Dermis blood vessel endothelial cell (primary cell): ENCODE measurements at regions not wholly inside any gene's neighbourhood (a gene's known extent, or its start where the extent isn't known, plus 50 kb on each side); places are given as distances from the start of the nearest gene placed in this dataset.
A peak's percentile ranks its signal among the peaks of the same experiment; 100 is the strongest.

ENCODE experiments used
- DNase-seq: peaks from one replicate; pipeline ENCODE4 v3.0.0; 2010

DNA sequence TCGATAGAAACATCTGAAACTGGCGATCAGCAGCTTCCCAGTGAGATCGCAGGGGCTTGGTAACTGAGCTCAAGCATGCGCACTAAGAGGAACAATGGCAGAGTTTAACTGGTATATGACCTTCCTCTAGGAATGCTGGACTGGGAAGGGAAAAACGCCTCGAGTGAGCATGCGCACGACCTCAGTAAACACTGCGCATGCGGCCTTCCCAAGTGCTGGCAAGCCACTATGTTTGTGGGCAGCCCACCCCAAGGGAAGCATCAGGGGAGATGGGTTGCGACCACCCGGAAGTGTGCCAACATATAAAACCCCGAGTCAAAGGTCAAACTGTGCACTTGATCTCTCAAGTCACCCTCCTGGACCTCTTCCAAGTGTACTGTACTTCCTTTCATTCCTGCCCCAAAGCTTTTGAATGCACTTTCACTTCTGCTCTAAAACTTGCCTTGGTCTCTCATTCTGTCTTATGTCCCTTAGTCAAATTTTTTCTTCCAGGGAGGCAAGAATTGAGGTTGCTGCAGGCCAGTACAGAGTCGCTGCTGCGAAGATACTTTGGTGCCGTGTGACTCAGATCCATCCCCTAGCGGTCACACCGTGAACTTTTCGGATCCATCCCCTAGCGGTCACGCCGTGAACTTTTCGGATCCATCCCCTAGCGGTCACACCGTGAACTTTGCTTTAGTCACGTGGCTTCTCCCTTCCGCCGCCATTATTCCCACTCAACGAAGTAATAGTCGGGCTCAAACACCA lies 243.3 kb downstream of the FAM43A start:
- no peak for DNase-seq

DNA sequence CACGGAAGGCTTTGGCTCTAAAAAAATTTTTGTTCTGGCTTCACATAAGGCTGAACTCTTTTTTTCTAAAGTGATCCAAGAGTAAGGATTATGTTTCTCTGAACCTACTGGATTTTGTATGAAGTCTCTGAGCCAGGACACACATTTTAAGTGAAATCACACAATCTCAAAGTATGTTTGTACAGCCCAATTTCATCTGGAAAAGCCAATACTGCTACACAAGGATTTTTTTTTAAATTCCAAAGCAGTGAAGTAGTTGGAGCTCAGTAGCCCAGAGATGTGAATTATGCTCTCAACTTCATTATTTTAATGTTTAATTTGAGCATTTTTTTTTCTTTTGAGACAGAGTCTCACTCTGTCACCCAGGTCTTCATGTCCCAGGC lies 243.9 kb downstream of the FAM43A start:
- DNase-seq: no peak

DNA sequence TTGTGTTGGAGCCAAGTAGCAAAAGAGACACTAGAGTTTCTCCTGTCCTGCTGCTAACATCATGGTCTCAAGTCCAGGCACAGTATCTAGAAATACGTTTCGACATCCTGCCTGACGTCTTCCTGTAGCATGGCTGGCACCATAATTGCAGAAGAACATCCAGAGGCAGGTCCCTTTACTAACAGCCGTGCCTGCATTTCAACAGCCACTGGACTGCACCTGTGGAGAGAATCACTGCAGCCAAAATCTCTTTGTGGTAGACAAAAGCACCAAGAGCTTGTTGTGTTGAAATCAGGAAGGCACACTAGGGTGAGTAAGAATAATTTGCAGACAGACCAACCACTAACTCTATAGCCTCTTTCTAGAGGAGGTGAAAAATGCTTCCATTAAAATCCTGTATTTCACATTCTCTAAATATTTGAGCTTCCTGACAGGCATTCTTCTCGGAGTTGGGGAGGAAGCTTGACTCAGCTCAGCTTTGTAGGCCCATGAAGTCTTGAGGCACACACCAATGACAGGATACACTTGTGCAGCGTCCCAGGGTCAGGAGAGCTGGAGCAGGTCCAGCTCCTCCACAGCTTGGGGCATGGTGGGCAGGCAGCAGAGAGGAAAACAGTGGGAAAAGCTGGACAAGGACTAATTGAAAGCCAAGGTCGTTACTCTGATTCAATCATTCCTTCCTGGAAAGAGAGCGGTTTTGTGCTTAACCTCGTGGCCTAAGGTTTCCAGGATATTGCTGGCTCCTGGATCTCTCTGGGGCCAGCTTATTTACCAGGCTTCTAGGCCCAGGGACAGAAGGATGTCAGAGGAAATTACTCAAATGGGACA lies 244.9 kb downstream of the FAM43A start:
- peak; percentile 100 for DNase-seq

DNA sequence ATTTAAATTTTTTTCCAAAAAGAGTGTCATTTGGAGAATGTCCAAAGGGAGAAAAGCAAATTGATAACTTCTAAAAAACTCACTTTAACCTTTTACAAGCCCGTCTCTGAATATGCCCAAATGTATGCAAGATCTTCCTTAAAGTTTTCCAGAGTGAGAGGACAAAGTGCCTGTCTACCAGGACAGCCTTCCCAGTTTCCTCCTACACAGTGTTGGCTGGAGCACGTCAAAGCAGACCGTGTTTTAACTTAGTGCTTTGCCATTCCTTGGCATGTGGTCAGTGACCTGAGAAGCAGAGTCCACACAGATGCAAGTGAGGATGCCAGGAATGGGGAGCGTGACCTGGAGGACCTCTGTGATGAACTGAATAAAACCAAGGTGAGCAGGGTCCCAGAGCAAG lies 245.7 kb downstream of the FAM43A start:
- DNase-seq: peak; percentile 61

DNA sequence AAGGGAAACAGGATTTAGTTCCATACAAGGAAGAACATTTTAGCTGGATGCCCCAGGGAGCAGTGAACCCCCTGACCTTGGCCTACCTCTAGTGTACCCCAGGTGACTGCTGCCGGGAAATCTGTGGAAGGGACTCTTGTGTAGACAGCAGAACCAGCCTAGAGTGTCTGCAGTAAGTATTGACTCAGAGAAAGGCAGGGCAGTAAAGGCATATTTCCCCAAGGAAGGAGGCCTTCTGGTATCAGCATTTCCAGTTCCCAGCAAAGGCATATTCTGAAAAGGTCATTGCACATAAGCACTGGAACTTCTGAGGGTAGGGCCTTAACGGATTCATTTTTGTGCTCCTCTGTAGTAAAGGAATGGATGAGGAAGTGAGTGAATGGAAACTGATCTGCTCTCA lies 246.2 kb downstream of the FAM43A start:
- DNase-seq: no peak

DNA sequence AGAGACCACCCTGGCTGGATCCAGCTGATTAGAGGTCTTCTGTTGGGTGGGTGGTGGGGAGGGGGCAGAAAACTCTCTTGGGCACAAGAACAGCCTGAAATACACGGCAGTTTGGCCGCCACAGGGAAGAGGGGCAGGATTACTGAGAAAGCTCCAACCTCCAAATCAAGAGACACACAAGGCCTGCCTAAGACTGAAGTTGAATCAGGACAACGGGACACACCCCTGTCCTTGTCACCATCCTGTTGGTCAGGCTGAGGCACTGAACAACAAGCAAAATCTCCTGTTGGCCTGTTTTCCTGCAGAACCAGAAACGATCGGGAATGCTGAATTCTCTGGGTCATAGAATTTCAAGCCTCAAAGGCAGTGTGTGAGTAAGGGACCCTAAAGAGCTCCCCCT lies 247.8 kb downstream of the FAM43A start:
- no peak for DNase-seq

DNA sequence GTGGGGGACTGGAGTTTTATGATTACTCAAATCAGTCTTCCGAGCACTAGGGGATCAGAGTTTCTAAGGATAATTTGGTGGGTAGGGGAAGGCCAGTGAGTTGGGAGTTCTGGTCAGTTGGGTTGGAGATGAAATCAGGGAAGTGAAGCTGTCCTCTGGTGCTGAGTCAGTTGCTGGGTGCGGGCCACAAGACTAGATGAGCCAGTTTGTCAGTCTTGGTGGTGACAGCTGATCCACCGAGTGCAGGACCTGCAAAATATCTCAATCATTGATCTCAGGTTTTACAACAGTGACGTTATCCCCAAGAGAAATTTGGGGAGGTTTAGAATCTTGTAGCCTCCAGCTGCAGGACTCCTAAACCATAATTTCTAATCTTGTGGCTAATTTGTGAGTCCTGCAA lies 249.4 kb downstream of the FAM43A start:
- no peak for DNase-seq

DNA sequence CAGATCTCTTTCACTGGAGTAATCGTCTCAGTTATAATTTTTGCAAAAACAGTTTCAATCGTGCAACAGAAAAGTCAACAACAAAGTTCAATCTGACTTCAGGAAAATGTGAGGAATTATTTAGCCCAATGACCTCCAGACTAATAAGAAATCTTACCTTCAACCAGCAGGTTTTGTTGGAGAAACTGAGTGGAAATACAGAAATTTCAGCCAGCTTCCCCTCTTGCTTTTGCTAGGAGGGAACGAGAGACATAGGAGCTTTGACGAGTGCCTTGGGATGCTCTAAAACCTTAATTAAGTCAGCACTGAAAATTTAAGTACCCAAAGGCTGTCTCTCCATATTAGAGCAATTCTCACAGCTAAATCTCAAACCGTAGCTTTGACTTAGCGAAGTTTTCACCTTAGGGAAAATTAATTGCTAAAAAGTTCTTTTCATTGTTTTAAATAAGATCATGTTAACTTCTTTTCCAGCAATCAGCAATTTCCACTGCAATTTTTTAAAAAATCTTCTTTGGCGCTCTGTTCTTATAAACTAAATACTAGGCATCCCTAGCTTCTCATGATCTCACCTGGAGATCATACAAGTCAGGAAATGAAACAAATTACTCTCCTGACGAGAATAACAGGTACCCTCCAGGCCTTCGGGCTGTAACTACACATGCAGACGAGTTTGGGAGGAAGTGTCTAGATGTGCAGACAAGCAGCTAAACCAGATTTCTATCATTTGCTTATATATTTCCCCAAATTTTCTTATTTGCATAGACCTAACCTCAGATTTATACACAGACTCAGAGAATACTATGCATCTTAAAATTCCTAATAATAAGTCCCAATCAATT lies 250.2 kb downstream of the FAM43A start:
- DNase-seq: no peak

DNA sequence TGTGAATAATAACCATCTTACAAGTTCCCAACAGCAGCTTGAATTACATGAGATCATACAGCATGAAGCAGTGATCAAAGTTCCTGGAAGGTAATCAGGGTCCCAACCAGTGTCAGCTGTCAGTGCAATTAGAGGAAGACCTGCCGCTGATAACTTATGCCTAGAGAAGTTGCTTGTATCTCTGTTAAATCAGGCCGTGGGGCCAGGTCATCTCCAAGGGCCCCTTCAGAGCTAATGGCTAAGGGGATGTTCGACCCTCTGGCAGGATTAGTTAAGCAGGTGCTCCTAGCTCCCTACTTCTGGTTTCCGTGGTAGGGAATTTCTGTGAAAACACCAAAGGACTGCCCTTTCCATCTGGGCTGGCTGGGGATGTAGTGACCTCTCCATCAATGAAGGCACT lies 251.0 kb downstream of the FAM43A start:
- DNase-seq: no peak

DNA sequence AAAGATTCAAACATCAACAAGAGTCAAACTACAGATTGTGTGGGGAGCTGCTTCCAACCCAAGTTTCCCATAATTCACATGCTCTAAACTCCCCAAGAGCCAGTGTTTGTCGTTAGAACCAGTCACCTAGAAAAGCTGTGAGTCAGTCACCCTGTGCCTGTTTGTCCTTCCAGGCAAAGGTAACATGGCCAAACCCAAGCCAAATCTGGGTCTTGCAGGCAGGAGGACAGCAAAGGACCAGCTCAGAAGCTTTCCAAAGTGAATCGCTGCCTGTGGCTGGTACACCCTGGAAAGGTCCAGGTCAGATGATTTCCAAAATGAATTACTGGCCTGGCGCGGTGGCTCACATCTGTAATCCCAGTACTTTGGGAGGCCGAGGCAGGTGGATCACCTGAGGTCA lies 251.5 kb downstream of the FAM43A start:
- no peak for DNase-seq

DNA sequence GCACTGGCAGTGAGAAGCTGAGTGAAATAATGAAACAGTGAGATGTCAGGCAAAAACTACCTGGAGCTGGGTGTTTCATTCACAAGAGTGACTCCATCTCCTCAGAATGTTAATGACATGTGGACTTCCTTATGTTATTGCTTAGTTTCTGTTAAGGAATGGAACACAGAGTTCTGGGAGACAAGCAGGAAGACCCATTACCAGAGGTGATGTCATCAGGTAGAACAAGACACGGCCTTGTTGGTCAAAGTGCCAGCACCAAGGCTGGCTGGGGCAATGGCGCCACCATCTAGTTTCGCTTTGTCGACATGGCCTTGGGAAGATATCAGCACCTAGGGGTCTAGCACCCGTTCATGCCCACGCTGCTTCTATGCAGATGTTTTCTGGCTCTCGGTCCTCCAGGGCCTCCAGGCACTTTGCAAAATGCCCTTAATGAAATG lies 252.2 kb downstream of the FAM43A start:
- DNase-seq: no peak

DNA sequence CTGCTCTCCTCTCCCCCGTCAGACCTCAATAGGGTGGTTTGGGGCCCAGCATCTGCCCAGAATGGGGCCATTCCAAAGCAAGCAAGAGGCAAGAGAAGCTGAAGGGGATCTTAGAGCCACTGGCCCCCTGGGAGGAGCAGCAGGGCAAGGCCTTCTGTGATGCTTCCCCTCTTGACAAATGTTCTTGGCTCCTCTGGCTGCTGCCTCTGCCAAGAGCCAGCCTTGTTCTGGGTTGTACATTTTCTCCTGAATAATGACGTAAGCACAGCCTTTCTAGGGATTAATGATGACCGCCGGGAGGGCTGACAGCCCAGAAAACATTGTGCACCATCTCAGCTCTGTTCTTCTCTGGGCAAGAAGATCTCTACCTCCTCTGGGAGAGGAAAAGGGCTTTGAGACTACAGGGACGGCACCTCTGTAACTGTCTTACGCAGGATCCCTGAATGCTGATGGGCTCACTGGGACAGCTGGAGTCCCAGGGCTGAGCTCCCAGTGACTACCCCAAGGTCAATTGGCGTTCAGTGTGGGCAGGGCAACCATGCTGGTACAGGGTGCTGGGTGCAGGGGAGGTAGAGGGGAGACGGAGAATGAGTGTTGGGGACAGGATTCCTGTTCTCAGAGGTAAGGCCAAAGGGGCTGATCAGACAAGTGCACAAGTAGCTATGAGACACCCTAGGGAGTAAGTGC lies 253.3 kb downstream of the FAM43A start:
- no peak for DNase-seq

DNA sequence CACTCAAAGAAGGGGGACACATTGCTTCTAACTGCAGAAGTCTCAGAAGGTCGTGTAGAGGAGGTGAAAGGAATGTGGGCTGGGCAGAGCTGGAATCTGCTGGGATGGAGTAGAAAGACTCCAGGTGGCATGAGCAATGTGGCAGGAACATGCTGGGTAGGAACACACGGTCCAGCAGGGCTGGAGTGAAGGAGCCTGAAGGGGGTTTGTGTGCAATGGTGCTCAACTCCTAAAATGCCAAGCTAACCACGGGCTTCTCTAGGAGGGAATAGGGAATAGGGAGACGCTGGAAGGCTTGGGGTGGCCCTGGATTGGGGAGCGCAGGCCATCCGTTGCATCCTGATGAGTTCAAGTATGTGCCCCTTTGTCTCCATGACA lies 253.8 kb downstream of the FAM43A start:
- DNase-seq: no peak

DNA sequence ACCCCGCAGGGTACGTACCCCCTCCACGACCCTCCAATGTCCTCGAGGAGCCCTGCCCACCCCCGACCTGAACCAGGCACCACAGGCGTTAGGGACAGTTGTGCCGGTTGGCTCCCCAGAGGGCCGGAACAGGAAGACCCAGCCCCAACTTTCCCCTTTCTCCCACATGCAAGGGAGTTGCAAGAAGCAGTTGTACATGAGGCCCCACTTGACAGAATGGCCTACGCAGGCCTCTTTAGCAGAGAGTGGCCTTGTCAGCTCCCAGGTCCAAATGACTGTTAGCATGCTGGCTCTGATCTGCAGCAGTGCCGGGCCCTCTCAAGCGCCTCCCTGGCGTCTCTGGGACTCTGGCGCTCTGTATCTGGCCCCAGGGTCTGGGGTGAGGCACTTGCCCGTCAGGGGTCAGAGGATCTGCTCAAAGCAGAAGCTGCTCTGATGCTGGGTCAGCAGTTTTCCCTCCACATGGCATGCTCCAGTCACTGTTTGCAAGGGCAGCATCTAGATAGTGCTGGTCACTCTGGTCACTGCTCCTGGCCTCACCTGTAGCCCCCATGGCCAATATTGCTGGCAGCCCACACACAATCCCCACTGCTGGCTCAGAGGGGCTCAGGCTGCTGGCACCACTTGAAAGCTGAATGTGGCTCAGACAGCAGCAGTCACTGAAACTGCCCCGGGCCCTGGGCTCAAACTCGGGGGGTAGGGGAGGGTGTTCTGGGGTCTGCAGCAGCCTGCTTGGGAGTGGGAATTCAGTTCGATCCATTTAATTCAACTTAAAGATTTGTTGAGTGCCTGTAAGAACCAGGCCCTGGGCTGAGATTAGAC lies 254.5 kb downstream of the FAM43A start:
- DNase-seq: no peak

DNA sequence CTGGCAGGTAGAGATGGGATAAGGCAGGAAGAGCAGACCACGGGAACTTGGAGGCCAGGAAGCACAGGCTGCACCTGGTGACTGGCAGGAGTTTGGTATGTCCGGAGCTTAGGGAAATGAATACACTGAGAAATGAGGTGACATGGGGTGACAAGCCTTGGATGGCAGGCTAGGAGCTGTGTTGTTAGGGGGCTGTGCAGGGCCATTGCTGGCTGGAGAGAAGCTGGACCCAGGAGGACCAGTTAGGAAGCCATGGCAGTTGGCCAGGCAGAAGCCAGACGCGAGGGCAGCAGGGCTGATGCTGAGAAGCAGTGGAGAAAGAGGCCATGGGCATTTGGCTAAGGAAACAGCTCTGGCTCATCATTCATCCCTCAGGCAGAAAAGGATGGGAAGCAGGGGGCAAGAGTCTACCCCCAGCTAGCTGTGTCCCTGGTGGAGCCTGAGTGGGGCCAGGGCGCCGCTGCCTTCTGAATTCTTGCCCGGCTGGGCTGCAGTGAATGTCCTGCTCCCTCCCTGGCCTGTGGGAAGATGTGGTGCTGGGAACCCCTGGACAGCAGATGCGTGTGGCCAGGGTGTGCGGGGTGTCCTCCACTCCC lies 255.8 kb downstream of the FAM43A start:
- DNase-seq: no peak

DNA sequence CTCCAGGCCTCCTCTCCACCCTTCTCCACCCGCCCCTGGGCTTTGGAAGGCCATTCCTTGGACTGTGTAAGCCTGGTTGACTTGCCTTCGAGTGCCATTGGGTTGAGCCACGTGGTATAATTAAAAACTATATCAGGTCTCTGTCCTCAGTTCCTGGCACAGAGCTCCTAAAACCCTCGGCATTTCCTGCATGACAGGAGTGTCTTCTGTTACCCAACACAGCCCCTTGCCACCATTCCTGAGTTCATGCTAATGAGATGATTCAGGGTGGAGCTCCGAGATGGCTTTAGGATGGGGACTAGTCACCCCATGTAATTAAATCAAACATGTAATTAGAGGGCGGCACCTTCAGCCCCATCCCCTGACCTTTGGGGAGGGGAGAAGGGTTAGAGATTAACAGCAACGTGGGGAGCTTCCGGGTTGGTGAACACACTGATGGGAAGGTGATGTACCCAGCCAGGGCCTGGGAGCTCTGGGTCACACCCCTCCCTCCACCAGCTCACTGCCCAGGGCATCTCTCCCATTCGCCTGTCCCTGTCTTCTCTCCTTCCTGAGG lies 256.4 kb downstream of the FAM43A start:
- no peak for DNase-seq

DNA sequence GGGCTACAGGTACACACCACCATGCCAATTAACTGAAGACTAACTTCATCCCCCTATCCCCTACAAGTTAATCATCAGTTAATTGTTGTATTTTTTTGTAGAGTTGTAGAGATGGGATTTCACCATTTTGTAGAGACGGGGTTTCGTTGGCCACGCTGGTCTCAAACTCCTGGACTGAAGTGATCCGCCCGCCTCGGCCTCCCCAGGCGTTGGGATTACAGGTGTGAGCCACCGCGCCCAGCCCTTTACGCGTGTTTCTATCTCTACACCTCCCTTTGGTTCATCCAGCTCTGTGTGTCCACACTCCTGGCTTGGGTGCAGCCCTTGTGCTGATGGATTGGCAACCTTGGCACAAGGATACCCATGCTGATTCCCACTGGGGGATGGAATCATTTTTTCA lies 258.8 kb downstream of the FAM43A start:
- no peak for DNase-seq

DNA sequence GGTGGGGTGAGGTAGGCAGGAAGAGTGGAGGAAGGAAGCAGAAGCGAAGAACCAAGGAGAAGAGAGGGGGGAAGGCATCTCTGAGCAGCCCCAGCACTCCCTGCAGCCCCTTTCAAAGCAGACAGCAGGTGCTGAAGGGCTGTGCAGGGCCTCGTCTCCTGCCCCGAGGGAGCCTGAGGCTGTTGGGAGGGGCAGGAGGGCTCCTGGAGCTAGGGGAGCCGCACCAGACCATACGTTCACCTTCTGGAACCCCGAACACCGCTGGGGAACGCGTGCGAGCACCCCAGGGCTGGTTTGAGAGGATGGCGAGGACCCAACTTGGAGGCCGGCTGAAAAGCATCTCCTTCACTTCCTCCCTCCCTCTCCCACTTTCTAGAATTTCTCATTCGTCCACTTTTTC lies 259.8 kb downstream of the FAM43A start:
- DNase-seq: no peak

DNA sequence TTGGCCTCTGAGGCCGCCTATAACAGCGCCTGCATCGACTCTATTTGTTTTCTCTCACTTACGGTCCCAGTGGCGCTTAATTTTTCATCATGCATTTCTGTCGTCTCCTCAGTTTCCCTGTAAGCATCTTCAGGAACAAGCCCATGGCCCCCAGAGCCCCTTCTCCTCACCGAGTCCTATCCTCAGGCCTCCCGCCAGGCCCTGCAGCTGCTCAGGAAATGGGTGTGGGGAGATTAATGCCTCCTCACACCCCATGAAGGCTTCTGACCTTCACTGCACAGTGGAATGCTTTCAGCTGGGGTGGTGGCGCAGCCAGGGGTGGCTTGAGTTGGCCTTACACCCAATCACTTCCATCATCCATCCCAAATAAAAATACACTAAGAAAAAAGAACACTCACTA lies 260.4 kb downstream of the FAM43A start:
- no peak for DNase-seq

DNA sequence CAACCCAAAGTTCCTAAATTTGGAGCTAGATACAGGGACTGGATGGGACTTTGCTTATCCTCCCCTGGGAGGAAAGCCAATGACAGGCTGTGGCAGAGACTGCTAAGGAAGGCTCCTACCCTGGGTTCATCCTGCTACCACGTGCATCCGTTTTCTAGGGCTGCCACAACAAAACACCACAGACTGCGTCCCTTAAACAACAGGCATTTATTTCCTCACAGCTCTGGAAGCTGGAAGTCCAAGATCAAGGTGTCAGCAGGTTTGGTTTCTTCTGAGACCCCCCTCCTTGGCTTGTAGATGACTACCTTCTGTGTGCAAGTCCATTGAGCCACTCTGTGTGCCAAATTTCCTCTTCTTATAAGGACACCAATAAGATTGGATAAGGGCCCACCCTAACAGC lies 263.9 kb downstream of the FAM43A start:
- no peak for DNase-seq
